ENCODE measurements at regions not wholly inside any gene's neighbourhood (a gene's known extent, or its start where the extent isn't known, plus 50 kb on each side); places are given as distances from the start of the nearest gene placed in this dataset.
"Not testable (repeated sequence)": the region's sequence is repeated elsewhere in the genome, so short reads cannot be mapped to it uniquely, and the experiment has no call there.

GRCh38 chr2:49844113-49844512 lies 689.8 kb upstream of the FSHR start:
- TF ChIP-seq, protein P1, sequence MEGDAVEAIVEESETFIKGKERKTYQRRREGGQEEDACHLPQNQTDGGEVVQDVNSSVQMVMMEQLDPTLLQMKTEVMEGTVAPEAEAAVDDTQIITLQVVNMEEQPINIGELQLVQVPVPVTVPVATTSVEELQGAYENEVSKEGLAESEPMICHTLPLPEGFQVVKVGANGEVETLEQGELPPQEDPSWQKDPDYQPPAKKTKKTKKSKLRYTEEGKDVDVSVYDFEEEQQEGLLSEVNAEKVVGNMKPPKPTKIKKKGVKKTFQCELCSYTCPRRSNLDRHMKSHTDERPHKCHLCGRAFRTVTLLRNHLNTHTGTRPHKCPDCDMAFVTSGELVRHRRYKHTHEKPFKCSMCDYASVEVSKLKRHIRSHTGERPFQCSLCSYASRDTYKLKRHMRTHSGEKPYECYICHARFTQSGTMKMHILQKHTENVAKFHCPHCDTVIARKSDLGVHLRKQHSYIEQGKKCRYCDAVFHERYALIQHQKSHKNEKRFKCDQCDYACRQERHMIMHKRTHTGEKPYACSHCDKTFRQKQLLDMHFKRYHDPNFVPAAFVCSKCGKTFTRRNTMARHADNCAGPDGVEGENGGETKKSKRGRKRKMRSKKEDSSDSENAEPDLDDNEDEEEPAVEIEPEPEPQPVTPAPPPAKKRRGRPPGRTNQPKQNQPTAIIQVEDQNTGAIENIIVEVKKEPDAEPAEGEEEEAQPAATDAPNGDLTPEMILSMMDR (IDR thresholded peaks at IDR 0.05): not testable (repeated sequence)
- not testable (repeated sequence) for TF ChIP-seq POLR2A, POLR2AphosphoS5 (IDR thresholded peaks at IDR 0.05)
